ENCODE measurements at regions not wholly inside any gene's neighbourhood (a gene's known extent, or its start where the extent isn't known, plus 50 kb on each side); places are given as distances from the start of the nearest gene placed in this dataset.

DNA sequence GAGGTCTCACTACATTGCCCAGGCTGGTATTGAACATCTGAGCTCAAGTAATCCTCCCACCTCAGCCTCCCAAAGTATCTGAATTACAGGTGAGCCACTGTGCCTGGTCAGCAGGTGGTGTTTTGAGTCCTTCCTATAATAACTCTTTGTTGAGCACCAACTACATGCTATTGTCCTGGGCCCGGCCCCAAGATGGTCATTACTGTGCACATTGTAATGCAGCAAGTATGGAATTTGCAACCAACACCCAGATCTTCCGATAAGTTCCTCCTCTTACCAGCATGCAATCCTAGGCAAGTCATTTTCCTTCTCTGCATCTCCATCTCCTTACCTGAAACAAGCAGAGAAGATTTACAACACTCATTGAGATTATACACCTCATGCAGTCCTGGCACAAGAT lies 510.3 kb upstream of the KLF4 start:
- no peaks in the 10 kb centered on the region for H3K9me1 ChIP-seq (ENCODE audit: control insufficient read depth, extremely low read depth, insufficient read depth, low read length)
- no peak for TF ChIP-seq EZH2 (IDR thresholded peaks at IDR 0.05; ENCODE audit: low read length)
- TF ChIP-seq, protein P1, sequence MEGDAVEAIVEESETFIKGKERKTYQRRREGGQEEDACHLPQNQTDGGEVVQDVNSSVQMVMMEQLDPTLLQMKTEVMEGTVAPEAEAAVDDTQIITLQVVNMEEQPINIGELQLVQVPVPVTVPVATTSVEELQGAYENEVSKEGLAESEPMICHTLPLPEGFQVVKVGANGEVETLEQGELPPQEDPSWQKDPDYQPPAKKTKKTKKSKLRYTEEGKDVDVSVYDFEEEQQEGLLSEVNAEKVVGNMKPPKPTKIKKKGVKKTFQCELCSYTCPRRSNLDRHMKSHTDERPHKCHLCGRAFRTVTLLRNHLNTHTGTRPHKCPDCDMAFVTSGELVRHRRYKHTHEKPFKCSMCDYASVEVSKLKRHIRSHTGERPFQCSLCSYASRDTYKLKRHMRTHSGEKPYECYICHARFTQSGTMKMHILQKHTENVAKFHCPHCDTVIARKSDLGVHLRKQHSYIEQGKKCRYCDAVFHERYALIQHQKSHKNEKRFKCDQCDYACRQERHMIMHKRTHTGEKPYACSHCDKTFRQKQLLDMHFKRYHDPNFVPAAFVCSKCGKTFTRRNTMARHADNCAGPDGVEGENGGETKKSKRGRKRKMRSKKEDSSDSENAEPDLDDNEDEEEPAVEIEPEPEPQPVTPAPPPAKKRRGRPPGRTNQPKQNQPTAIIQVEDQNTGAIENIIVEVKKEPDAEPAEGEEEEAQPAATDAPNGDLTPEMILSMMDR (optimal IDR thresholded peaks at IDR 0.05 in 1 of 3, IDR thresholded peaks at IDR 0.05 in 1 of 3, conservative IDR thresholded peaks at IDR 0.05 in 1 of 3; ENCODE audit: extremely low read depth in 1 of 3, insufficient read depth in 2 of 3, low read length in 3 of 3), result peak in 2 of 3 experiments; percentile 30 to 47
- H4K20me1 ChIP-seq (ENCODE audit: control insufficient read depth, extremely low read depth, insufficient read depth, low read length), result no peaks in the 10 kb centered on the region
- H3K9ac ChIP-seq (ENCODE audit: control insufficient read depth, extremely low read depth, insufficient read depth, low read length), result no peak overlapping the region
- no peak for FAIRE-seq
- peaks cover 2% of the 10 kb centered on the region for H3K4me1 ChIP-seq (ENCODE audit: control insufficient read depth, extremely low read depth, insufficient read depth, low read length)
- no peak overlapping the region for H3K4me3 ChIP-seq (ENCODE audit: control insufficient read depth in 2 of 3, extremely low read depth in 1 of 3, insufficient read depth in 2 of 3, low read depth in 1 of 3, low read length in 3 of 3)
- no peaks in the 10 kb centered on the region for H3K9me3 ChIP-seq (ENCODE audit: control insufficient read depth, low read depth, low read length)
- no peak overlapping the region for H3K4me2 ChIP-seq (ENCODE audit: control insufficient read depth, extremely low read depth, insufficient read depth, low read depth, low read length)
- no peaks in the 10 kb centered on the region for H3K36me3 ChIP-seq (ENCODE audit: control insufficient read depth in 2 of 2, extremely low read depth in 1 of 2, insufficient read depth in 2 of 2, low read length in 2 of 2)
- no peak overlapping the region for H2AFZ ChIP-seq (ENCODE audit: control insufficient read depth, low read length)
- no peaks in the 10 kb centered on the region for H3K79me2 ChIP-seq (ENCODE audit: control insufficient read depth, insufficient read depth, low read length)
- dilution Hi-C loops (cut with MboI; ENCODE audit: extremely low pct_ligation_motif_present, low sequenced_read_pairs), result no loop called here
- H3K27ac ChIP-seq (ENCODE audit: control insufficient read depth, insufficient read depth, low read length), result no peak overlapping the region
- DNase-seq (ENCODE audit: low read depth, low spot score), result no peak
- H3K27me3 ChIP-seq (ENCODE audit: control insufficient read depth, extremely low read depth, insufficient read depth, low read length), result no peaks in the 10 kb centered on the region

DNA sequence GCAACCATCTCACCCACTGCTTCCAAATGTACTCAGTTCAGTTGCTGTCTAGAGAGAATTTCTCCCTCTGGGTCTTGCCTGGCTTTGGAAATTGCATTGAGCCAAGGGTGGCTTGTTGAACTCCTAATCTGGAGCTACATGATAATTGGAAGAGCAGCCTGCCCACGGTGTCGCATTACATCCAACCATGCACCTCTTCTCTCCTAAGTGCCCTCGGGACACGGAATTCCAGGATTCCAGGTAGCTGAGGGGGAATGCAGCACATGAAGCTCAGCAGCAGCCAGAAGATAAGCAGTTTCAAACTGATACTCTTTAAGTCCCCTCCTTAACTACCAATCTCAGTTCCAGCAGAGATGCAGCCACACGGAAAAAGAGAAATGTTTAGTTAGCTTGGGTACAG lies 509.4 kb upstream of the KLF4 start:
- H3K36me3 ChIP-seq (ENCODE audit: control insufficient read depth in 2 of 2, extremely low read depth in 1 of 2, insufficient read depth in 2 of 2, low read length in 2 of 2), result no peaks in the 10 kb centered on the region
- H3K27me3 ChIP-seq (ENCODE audit: control insufficient read depth, extremely low read depth, insufficient read depth, low read length), result no peaks in the 10 kb centered on the region
- DNase-seq (ENCODE audit: low read depth, low spot score) (no peak), FAIRE-seq (no peak)
- no peak overlapping the region for H3K4me3 ChIP-seq (ENCODE audit: control insufficient read depth in 2 of 3, extremely low read depth in 1 of 3, insufficient read depth in 2 of 3, low read depth in 1 of 3, low read length in 3 of 3)
- H3K79me2 ChIP-seq (ENCODE audit: control insufficient read depth, insufficient read depth, low read length), result no peaks in the 10 kb centered on the region
- dilution Hi-C loops (cut with MboI; ENCODE audit: extremely low pct_ligation_motif_present, low sequenced_read_pairs), result no loop called here
- no peak overlapping the region for H2AFZ ChIP-seq (ENCODE audit: control insufficient read depth, low read length)
- H4K20me1 ChIP-seq (ENCODE audit: control insufficient read depth, extremely low read depth, insufficient read depth, low read length), result no peaks in the 10 kb centered on the region
- H3K27ac ChIP-seq (ENCODE audit: control insufficient read depth, insufficient read depth, low read length), result no peak overlapping the region
- H3K4me1 ChIP-seq (ENCODE audit: control insufficient read depth, extremely low read depth, insufficient read depth, low read length), result peaks cover 2% of the 10 kb centered on the region
- no peak for TF ChIP-seq EZH2 (IDR thresholded peaks at IDR 0.05; ENCODE audit: low read length)
- TF ChIP-seq, protein P1 (optimal IDR thresholded peaks at IDR 0.05 in 1 of 3, IDR thresholded peaks at IDR 0.05 in 1 of 3, conservative IDR thresholded peaks at IDR 0.05 in 1 of 3; ENCODE audit: extremely low read depth in 1 of 3, insufficient read depth in 2 of 3, low read length in 3 of 3), result no peak
- no peaks in the 10 kb centered on the region for H3K9me1 ChIP-seq (ENCODE audit: control insufficient read depth, extremely low read depth, insufficient read depth, low read length)
- H3K9ac ChIP-seq (ENCODE audit: control insufficient read depth, extremely low read depth, insufficient read depth, low read length), result no peak overlapping the region
- H3K4me2 ChIP-seq (ENCODE audit: control insufficient read depth, extremely low read depth, insufficient read depth, low read depth, low read length), result no peak overlapping the region
- no peaks in the 10 kb centered on the region for H3K9me3 ChIP-seq (ENCODE audit: control insufficient read depth, low read depth, low read length)

Measured in keratinocyte (primary cell).